ENCODE measurements at regions not wholly inside any gene's neighbourhood (a gene's known extent, or its start where the extent isn't known, plus 50 kb on each side); places are given as distances from the start of the nearest gene placed in this dataset.
A peak's percentile ranks its signal among the peaks of the same experiment; 100 is the strongest.
"Not testable (repeated sequence)": the region's sequence is repeated elsewhere in the genome, so short reads cannot be mapped to it uniquely, and the experiment has no call there.

DNA sequence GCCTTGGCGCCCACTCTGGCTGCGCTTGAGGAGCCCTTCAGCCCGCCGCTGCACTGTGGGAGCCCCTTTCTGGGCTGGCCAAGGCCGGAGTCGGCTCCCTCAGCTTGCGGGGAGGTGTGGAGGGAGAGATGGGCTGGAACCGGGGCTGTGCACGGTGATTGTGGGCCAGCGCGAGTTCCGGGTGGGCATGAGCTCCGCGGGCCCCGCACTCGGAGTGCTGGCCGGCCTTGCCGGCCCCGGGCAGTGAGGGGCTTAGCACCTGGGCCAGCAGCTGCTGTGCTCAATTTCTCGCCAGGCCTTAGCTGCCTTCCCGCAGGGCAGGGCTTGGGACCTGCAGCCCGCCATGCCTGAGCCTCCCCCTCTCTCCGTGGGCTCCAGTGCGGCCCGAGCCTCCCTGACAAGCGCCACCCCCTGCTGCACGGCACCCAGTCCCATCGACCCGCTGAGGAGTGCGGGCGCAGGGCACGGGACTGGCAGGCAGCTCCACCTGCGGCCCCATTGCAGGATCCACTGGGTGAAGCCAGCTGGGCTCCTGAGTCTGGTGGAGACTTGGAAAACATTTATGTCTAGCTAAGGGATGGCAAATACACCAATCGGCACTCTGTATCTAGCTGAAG lies 643.6 kb upstream of the CPEB2 start:
- DNase-seq (ENCODE audit: low read depth, low spot score), result not testable (repeated sequence)

DNA sequence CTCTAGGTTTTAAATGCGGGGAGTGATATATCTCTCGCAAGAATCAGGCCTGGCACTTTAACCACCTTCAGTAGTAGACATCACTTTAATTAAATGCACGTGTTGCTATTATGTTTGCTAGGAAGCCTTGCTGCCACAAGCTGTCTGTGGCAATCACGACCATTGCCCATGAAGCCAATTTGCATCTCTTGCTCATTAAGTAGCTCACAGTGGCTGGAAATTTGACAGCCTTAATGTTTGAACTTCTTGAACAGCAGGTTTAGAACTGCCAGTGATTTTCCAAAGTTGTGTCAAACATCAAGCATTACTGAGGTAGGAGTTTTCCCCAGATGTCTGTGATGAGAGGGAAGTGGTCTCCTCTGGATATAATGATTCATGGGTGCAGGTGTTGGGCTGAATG lies 642.3 kb upstream of the CPEB2 start:
- DNase-seq (ENCODE audit: low read depth, low spot score), result no peak

DNA sequence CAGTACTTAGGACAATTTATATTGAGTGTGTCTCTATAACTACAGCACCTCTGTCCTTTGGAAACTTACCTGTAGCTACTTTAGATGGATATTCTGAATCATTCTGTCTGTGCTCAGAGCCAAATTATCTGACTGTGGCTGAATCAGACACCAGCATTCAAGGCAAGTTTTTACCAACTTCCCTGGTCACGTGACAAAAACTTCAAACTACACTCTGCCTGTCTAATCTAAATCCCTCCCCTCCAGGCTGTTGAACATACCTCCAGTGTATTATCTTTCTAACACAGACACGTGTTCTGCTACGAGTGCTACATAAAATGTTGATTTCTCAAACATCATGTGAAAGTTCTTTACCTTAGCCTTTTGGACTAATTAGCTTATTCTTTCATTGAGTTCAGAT lies 641.2 kb upstream of the CPEB2 start:
- no peak for DNase-seq (ENCODE audit: low read depth, low spot score)

GRCh38 chr4:14362385-14362784 lies 639.9 kb upstream of the CPEB2 start:
- DNase-seq (ENCODE audit: low read depth, low spot score), result no peak

GRCh38 chr4:14364953-14365536 lies 637.2 kb upstream of the CPEB2 start:
- no peak for DNase-seq (ENCODE audit: low read depth, low spot score)

- no peak for DNase-seq (ENCODE audit: low read depth, low spot score)
Observed at GRCh38 chr4:14368391-14368790, 633.9 kb upstream of the CPEB2 start.

DNA sequence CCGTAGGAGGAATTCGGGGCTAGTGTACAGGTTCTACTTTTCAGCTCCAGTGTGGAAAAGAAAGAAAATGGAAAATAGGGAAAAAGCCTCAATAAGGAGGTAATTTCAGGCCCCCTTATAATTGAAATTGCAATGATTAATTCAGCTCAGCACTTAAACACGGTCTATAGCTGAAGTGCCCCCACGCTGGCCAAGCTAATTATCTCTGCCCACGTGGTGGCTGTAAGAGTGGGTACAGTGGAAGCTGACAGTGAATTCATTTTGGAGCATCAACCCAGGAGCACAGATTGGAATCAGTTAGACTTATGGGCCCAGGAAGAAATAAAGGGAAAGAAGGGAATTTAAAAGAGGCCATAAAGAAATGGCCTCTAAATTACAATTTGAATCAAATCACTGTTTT lies 631.1 kb upstream of the CPEB2 start:
- DNase-seq (ENCODE audit: low read depth, low spot score), result no peak

GRCh38 chr4:14375816-14376215 lies 626.5 kb upstream of the CPEB2 start:
- peak; percentile 5 for DNase-seq (ENCODE audit: low read depth, low spot score)

DNA sequence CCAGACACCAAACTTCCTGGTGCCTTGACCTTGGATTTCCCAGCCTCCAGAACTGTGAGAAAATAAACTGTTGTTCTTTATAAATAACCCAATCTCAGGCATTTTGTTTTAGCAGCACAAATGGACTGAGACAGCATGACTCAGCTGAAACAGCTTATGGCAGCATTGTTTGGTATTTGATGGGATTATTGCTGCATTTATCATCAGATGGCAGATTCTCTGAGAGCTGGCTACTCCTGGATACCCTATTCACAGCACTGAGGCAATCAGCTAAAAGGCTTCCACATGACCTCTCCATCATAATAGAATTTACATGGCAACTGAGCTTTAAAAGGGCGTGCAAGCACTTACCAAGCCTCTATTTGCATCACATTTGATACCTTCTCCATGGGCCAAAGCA lies 623.1 kb upstream of the CPEB2 start:
- DNase-seq (ENCODE audit: low read depth, low spot score), result no peak

- no peak for DNase-seq (ENCODE audit: low read depth, low spot score)
Observed at GRCh38 chr4:14383652-14384051, 618.6 kb upstream of the CPEB2 start.

- no peak for DNase-seq (ENCODE audit: low read depth, low spot score)
Observed at GRCh38 chr4:14384824-14385223, 617.5 kb upstream of the CPEB2 start.

DNA sequence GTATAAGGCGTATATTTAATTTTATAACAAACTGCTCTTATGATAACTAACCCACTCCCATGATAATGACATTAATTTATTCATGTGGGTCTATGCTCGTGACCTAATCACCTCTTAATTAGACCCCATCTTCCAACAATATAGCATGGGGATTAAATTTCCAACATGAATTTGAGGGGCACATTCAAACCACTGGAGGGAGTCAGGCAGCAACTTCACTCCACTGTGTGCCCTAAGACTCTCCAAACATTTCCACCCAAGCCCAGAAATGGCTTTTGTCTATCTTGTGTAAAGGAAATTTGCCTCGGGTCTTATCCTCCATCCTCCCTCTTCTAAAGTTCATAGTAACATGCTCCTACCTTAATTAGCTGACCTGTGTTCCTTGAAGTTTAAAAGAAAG lies 616.1 kb upstream of the CPEB2 start:
- DNase-seq (ENCODE audit: low read depth, low spot score), result no peak

- DNase-seq (ENCODE audit: low read depth, low spot score), result no peak
Observed at GRCh38 chr4:14387647-14388046, 614.6 kb upstream of the CPEB2 start.

DNA sequence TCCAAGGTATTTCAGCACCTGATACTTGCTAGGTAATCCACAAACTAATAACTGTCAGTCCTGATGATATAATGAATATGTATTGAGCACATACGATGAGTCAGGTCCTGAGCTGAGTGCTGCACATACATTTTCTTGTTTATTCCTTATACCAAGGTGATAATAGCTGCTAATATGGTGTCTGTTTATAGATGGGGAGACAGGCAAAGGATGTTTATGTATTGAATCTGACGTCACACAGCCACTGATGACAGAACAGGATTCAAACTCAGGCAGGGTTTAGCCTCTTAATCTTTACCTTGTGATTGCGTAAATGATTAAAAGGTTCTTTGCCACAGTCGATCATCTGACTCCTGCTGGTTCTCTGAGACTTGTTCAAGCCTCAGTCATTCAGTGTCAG lies 609.9 kb upstream of the CPEB2 start:
- DNase-seq (ENCODE audit: low read depth, low spot score), result no peak

GRCh38 chr4:14396183-14396582 lies 606.1 kb upstream of the CPEB2 start:
- DNase-seq (ENCODE audit: low read depth, low spot score), result no peak

- no peak for DNase-seq (ENCODE audit: low read depth, low spot score)
Observed at GRCh38 chr4:14399848-14400247, 602.4 kb upstream of the CPEB2 start.

GRCh38 chr4:14400307-14400706 lies 602.0 kb upstream of the CPEB2 start:
- no peak for DNase-seq (ENCODE audit: low read depth, low spot score)

DNA sequence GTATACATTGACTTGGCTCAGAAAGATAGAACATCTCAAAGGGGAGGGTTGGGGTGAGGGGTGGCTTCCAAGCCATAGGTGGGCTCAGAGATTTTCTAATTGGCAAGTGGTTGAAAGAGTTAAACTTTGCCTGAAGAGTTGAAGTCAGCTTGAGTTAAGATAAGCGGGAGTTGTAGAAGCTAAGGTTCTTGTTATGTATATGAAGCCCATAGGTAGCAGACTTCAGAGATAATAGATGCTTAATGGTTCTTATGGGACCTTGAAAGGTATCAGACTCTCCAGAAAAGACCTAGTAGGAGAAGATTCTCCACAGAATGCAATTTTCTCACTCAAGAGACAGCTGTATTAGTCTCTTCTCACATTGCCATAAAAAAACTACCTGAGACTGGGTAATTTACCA lies 599.1 kb upstream of the CPEB2 start:
- no peak for DNase-seq (ENCODE audit: low read depth, low spot score)

- DNase-seq (ENCODE audit: low read depth, low spot score), result no peak
Observed at GRCh38 chr4:14404730-14405129, 597.6 kb upstream of the CPEB2 start.

GRCh38 chr4:14410516-14410915 lies 591.8 kb upstream of the CPEB2 start:
- DNase-seq (ENCODE audit: low read depth, low spot score), result no peak

DNA sequence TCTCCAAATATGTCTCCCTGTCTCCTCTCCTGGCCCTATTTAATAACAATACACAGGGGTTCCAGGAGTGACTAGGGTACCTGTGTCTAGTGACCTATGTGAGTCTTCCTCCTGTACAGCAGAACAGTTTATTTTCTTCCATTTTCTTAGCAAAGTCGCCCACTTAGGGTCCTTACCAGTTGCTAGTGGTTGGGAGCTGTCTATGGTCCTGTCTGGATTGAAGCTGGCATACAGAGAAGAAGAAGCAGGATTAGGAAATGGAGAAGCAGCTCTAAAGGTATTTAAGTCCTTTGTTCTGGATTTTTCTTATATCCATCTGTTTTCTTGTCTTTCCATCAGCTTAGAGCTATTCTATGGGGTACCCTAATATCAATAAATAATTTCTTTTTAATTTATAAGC lies 587.1 kb upstream of the CPEB2 start:
- DNase-seq (ENCODE audit: low read depth, low spot score), result peak; percentile 71

DNA sequence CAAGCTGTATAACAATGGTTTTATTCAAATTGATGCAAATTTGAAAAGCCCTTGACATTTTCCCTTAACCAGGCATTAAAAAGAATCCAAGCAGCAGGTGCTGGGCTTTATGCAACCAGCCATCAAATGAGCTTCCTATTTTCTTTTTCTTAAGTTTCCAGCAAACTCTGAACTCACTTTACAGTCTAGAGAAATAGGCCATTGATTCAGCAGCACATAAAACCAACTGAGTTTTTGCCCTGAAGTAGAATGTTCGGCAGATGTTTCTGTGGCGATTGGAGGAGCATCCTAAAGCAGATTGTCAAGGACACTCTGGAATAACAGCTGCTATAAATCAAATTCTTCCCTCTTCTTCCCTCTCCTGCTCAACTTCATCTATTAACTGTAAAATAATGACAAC lies 582.8 kb upstream of the CPEB2 start:
- no peak for DNase-seq (ENCODE audit: low read depth, low spot score)

GRCh38 chr4:14426297-14426696 lies 576.0 kb upstream of the CPEB2 start:
- DNase-seq (ENCODE audit: low read depth, low spot score), result not testable (repeated sequence)

- no peak for DNase-seq (ENCODE audit: low read depth, low spot score)
Observed at GRCh38 chr4:14428125-14428524, 574.2 kb upstream of the CPEB2 start.

Data from astrocyte of the hippocampus (primary cell).